ENCODE measurements at regions not wholly inside any gene's neighbourhood (a gene's known extent, or its start where the extent isn't known, plus 50 kb on each side); places are given as distances from the start of the nearest gene placed in this dataset.

DNA sequence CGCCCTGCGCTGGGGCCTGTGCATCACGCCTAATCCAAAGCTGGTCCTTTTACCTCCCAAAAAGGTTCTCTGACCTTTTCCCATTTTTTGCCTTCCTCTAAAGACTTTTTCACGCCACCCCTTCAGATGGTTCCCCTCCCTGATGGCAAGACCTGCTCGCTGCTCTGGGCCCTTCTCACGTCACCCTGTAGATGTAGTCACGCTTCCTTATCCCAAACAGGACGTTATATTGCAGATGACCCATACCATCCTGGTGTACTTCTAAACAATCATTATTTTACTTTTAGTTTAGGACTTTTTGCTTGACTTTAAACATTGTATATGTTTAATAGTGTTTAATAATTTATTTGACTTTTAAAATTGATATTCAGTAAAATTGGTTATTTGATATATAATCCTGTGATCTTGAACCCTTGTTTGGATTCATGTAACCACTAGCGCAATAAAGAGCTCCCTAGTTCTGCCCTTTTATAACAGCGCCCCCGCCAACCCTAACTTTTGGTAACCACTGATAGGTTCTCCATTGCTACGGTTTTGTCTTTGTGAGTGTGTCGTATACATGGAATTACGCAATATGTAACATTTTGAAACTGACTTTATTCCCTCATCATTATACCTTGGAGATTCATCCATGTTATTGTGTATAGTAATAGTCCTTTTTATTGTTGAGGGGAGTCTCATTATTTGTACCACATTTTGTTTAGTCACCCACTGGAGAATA is 159.0 kb upstream of the CHRNA7 start:
- H3K27ac ChIP-seq = peak overlapping the region in 11 of 21 experiments; percentile 34 to 79 (median 59)
- H3K4me3 ChIP-seq = peak overlapping the region; percentile 36 to 66 (median 54)

GRCh38 chr15:31871887-31872281 is 158.4 kb upstream of the CHRNA7 start:
- Histone ChIP-seq H3K27ac (no peak overlapping the region), H3K4me3 (no peak overlapping the region)

DNA sequence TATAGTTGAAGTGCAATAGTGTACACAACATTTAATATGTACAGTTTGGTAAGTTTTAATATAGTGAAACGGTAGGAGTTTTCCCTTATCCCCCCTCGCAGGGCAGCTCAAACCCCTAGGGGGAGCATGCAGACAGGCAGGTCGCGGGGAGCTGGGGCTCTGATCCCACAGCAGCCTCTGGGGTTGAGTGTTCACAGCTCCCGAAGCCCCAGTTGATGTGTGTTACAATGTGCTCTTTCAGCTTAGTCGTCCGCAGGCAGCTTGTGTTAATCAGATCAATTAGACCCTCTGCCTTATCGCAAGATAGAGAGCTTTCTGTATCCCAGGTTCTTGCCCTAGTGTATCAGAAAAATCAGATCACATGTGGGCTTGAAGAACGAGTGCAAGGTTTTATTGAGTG is 143.1 kb upstream of the CHRNA7 start:
- H3K27ac ChIP-seq = no peak overlapping the region
- no peak overlapping the region for H3K4me3 ChIP-seq

DNA sequence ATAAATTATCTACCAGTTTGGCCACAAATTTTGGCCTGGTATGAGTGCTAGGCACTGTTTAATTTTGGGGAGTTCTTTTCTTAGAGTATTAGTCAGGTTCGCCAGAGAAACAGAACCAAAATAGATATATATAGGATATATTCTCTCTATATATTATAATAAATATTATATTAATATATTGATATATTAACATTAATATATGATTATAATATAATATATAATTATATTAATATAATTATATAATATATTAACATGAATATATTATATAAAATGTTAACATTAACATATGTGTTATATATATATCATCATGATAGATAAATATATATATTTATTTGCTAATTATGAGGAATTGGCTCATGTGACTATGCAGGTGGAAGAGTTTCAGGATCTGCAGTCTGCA is 137.8 kb upstream of the CHRNA7 start:
- Histone ChIP-seq H3K27ac (no peak overlapping the region), H3K4me3 (no peak overlapping the region)

- Histone ChIP-seq H3K27ac (no peak overlapping the region), H3K4me3 (no peak overlapping the region)
Measured at GRCh38 chr15:31893780-31894179, 136.5 kb upstream of the CHRNA7 start.

DNA sequence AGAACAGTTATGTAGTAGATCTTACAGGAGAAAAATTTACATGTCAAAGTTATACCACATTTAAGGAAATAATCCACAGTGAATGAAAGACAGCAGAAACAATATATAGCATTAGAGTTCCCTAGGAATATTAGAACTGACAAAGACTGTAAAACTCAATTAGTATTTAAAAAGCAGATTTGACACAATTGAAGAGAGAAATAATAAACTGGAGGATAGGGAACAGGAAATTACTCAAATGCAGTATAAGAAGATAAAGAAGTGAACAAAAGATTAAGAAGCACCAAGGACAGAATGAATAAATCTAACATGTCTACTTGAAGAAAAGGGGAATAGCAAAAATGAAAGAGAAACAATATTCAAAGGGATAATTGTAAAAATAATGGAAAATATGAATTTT is 132.6 kb upstream of the CHRNA7 start:
- no peak overlapping the region for H3K4me3 ChIP-seq

GRCh38 chr15:31901501-31901900 is 128.8 kb upstream of the CHRNA7 start:
- H3K27ac ChIP-seq = no peak overlapping the region
- no peak overlapping the region for H3K4me3 ChIP-seq

More for the DNA sequence above, 132.6 kb upstream of the CHRNA7 start:
- H3K27ac ChIP-seq = no peak overlapping the region

DNA sequence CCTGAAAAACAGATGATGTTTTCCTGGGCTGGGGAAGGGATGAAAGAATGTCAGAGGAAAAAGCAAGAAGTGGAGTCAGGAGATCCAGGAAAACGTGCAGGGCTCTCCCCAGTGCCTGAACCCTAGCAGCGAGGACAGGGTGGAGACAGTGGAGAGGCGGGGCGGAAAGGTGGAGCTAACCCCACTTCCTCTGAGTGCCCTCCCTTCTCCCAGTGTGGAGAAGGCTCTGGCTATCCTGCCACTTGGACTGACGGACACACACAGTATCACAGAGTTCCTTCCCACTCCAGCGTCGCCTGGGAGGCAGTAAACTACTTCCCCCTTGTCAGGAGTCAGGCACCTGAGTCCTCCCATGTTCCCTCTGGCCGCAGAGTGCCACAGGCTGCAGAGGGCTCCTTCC is 125.3 kb upstream of the CHRNA7 start:
- Histone ChIP-seq H3K4me3 (no peak overlapping the region), H3K27ac (no peak overlapping the region)

DNA sequence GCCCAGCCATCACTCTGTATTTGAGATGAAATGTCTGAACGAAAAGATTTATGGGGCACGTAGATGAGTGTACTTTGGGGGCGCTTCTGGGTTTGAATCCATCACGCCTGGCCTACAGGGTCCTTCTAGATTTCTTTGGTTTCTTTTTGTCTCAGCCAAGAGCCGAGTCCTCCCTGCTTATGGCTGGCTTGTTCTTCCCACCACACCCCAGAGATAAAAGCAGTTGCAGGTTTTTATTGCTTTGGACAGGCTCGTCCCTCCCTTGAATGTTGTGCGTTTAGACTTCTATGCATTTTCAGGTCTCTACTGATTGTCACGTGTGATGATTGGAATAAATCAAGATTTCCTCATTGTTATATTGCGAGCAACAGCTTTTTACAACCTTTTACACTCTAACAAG is 104.8 kb upstream of the CHRNA7 start:
- H3K27ac ChIP-seq = no peak overlapping the region
- H3K4me3 ChIP-seq = no peak overlapping the region

- Histone ChIP-seq H3K27ac (no peak overlapping the region), H3K4me3 (no peak overlapping the region)
Measured at GRCh38 chr15:31930967-31931366, 99.3 kb upstream of the CHRNA7 start.

GRCh38 chr15:31932576-31932975 is 97.7 kb upstream of the CHRNA7 start:
- Histone ChIP-seq H3K27ac (no peak overlapping the region), H3K4me3 (no peak overlapping the region)

GRCh38 chr15:31934821-31935220 is 95.5 kb upstream of the CHRNA7 start:
- Histone ChIP-seq H3K4me3 (no peak overlapping the region), H3K27ac (no peak overlapping the region)

GRCh38 chr15:31953478-31953877 is 76.8 kb upstream of the CHRNA7 start:
- H3K4me3 ChIP-seq = no peak overlapping the region
- no peak overlapping the region for H3K27ac ChIP-seq

GRCh38 chr15:31954374-31955172 is 75.7 kb upstream of the CHRNA7 start:
- H3K4me3 ChIP-seq = no peak overlapping the region
- no peak overlapping the region for H3K27ac ChIP-seq

- H3K27ac ChIP-seq = no peak overlapping the region
Measured at GRCh38 chr15:31955734-31956133, 74.6 kb upstream of the CHRNA7 start.

GRCh38 chr15:31957581-31957980 is 72.7 kb upstream of the CHRNA7 start:
- H3K4me3 ChIP-seq = no peak overlapping the region
- no peak overlapping the region for H3K27ac ChIP-seq

More at GRCh38 chr15:31955734-31956133, 74.6 kb upstream of the CHRNA7 start:
- no peak overlapping the region for H3K4me3 ChIP-seq

DNA sequence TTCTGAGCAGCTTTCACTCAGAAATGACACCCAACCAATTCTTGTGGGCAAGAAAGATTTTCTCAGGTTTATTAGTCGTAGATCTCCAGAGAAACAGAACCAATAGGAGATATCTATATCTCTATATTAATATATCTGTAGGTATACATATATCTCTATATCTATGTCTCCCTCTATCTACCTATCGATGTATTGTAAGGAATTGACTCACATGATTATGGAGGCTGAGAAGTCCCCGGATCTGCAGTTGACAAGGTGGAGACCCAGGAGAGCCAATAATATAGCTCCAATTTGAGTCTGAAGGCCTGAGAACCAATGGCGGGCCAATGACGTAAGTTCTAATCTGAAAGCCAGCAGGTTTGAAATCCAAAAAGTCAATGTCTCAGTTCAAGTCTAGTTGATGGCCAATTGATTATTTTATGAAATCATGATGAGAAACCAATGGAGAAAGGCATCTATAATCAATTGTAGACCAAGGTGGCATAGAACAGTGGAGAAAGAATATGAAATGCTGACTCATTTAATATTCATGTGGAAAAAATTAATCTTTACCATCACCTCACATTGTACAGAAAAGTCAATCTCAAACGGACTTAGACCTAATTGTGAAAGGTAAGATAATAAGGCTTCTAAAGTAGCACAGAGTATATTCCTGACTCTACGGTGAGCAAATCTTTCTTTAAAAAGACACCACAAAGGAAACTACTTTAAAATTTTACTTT is 65.6 kb upstream of the CHRNA7 start:
- no peak overlapping the region for H3K27ac ChIP-seq
- no peak overlapping the region for H3K4me3 ChIP-seq

GRCh38 chr15:31970007-31970406 is 60.3 kb upstream of the CHRNA7 start:
- no peak overlapping the region for H3K27ac ChIP-seq
- H3K4me3 ChIP-seq = no peak overlapping the region

DNA sequence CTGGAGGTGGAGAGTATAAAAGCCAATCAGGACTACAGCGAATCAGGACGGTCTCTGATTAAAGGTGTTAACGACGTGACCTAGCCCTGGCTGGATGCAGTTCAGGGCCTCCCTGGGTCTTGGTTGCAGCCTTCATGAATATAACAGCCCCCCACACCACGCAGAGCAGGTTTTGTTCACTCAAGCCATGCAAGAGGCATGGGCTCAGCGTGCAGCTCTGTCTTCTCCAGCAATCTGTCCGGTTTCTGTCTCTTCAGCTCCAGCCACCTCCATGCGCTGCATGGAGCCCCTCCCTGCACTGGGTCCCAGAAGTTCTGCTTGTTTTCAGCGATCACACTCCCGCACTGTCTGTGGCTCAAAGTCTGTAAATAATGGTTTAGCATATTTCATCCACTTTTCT is 57.1 kb upstream of the CHRNA7 start:
- Histone ChIP-seq H3K4me3 (no peak overlapping the region), H3K27ac (no peak overlapping the region)

DNA sequence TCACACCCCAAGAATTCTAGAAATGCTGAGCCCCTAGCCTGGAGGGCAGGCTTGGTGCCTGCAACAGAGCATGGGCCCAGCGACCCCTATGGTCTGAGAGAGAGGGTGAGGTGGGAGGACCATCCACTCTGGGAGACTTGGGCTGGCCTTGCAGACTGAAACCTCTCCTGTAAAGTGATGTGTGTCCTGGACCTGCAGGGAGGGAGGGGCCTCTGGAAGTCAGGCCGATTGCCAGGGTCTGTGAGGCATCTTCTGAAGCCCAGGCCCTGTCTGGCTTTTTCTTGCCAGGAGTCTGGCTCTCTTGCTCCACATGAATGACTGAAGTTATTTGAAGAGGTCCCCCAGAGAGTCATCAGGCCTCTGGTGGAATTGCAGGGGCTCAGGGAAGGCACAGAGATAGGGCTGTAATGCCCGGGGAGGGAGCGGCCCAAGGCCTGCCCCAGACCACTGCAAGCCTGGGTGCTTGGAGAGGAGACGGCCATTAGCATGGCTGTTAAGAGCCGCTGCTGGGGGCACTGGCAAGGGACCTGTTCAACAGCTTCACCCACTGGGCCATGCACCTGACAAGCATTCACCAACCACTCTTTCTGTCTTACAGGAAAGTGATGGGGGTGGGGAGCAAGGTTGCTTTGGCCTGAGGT is 56.0 kb upstream of the CHRNA7 start:
- no peak overlapping the region for H3K27ac ChIP-seq
- no peak overlapping the region for H3K4me3 ChIP-seq

Measured in skin epidermis (tissue), 12 donors.